ENCODE measurements at regions not wholly inside any gene's neighbourhood (a gene's known extent, or its start where the extent isn't known, plus 50 kb on each side); places are given as distances from the start of the nearest gene placed in this dataset.

- no peak overlapping the region for H3K14ac ChIP-seq (replicated peaks; ENCODE audit: low read depth, low read length)
- no peak overlapping the region for H3K18ac ChIP-seq (ENCODE audit: low read depth, low read length)
- no peak overlapping the region for H3K27ac ChIP-seq (ENCODE audit: insufficient read depth, low read length)
- WGBS, 2 experiments (ENCODE audit: extremely low coverage in 2 of 2, insufficient read length in 1 of 2), result no CpG with 5 or more reads among the region's 2 CpGs
- H3K9ac ChIP-seq (ENCODE audit: low read depth, low read length), result no peak overlapping the region
- ATAC-seq (ENCODE audit: low read depth) (no peak), DNase-seq (no peak)
- no peak overlapping the region for H2AK5ac ChIP-seq (ENCODE audit: low read depth, low read length)
- no peak overlapping the region for H2AK9ac ChIP-seq (replicated peaks; ENCODE audit: low read depth, low read length, poor library complexity)
- no peak for TF ChIP-seq SMC3 (IDR thresholded peaks at IDR 0.05; ENCODE audit: low read depth, low read length)
- TF ChIP-seq MAFK (IDR thresholded peaks at IDR 0.05; ENCODE audit: low read depth, low read length), result no peak
- H4K20me1 ChIP-seq (ENCODE audit: insufficient read depth, low read length), result no peaks in the 10 kb centered on the region
- H3K9me3 ChIP-seq (ENCODE audit: control insufficient read depth, insufficient read depth, low read length), result peaks cover 7% of the 10 kb centered on the region
- ChIA-PET POLR2A (ENCODE audit: unreplicated experiment) (no interaction called here), CTCF (no interaction called here)
- H2BK15ac ChIP-seq (ENCODE audit: low read depth, low read length), result no peak overlapping the region
- no peaks in the 10 kb centered on the region for H3K27me3 ChIP-seq (ENCODE audit: control insufficient read depth, insufficient read depth, low read length)
- dilution Hi-C loops (cut with HindIII; ENCODE audit: low sequenced_read_pairs, unreplicated experiment) (no loop called here), intact Hi-C loops (cut with micrococcal nuclease) (no loop called here), in situ Hi-C loops (cut with MboI; ENCODE audit: low sequenced_read_pairs) (no loop called here)
- H3K4me3 ChIP-seq (ENCODE audit: insufficient read depth, low read depth, low read length), result no peak overlapping the region
- H3K36me3 ChIP-seq (ENCODE audit: control insufficient read depth, insufficient read depth, low read length), result no peaks in the 10 kb centered on the region
- H3K79me1 ChIP-seq (ENCODE audit: low read depth in 1 of 2, low read length in 2 of 2), result no peaks in the 10 kb centered on the region
- no peak overlapping the region for H2BK5ac ChIP-seq (ENCODE audit: low read depth, low read length, poor library complexity, severe bottlenecking)
- no peak overlapping the region for H3K56ac ChIP-seq (ENCODE audit: extremely low read depth, insufficient read depth, low read length)
- H2BK120ac ChIP-seq (ENCODE audit: low read depth, low read length), result no peak overlapping the region
- no peak overlapping the region for H4K91ac ChIP-seq (ENCODE audit: insufficient read depth, low read depth, low read length)
- BruUV-seq (replicated peaks), result no TSS peak
- H4K8ac ChIP-seq (ENCODE audit: low read depth in 2 of 2, low read length in 2 of 2), result no peak overlapping the region
- H3K4me1 ChIP-seq (ENCODE audit: control insufficient read depth, insufficient read depth, low read length), result no peaks in the 10 kb centered on the region
- H3K4ac ChIP-seq (ENCODE audit: low read depth, low read length), result no peak overlapping the region
- H2BK20ac ChIP-seq (ENCODE audit: low read depth, low read length), result no peak overlapping the region
- no peak overlapping the region for H2AFZ ChIP-seq (replicated peaks; ENCODE audit: low read length, poor library complexity)
- no peak overlapping the region for H4K5ac ChIP-seq (ENCODE audit: low read depth, low read length)
- H3K23ac ChIP-seq (ENCODE audit: low read depth, low read length), result no peak overlapping the region
- no peak overlapping the region for H3K4me2 ChIP-seq (ENCODE audit: low read depth, low read length)
- no peaks in the 10 kb centered on the region for H3K9me1 ChIP-seq (ENCODE audit: insufficient read depth, low read length)
Measured at GRCh38 chr9:31774571-31774970, 609.9 kb upstream of the ACO1 start.
